Right atrium auricular region (tissue), 2 donors: ENCODE measurements at regions not wholly inside any gene's neighbourhood (a gene's known extent, or its start where the extent isn't known, plus 50 kb on each side); places are given as distances from the start of the nearest gene placed in this dataset.

Source experiments
- DNase-seq: peaks from one replicate; pipeline ENCODE4 v3.0.0-alpha.2; 2019; ENCODE audit warnings: low spot score
- H3K27ac ChIP-seq, 2 donors: fragments of 200-600 bp; sonication (generic); 1 replicate in 1 of 2; 2 replicates in 1 of 2; pipeline ENCODE4 v1.5.1; 2016 to 2019
- H3K27me3 ChIP-seq, 2 donors: fragments of 200-600 bp; sonication (generic); one replicate each; pipeline versions ENCODE4 v1.5.1 to v1.6.0; 2017 to 2019
- H3K36me3 ChIP-seq: fragments of 200-600 bp; sonication (generic); one replicate; pipeline ENCODE4 v1.5.1; 2016
- H3K4me1 ChIP-seq, 2 donors: fragments of 200-600 bp; sonication (generic); one replicate each; pipeline versions ENCODE4 v1.5.1 to v1.6.0; 2017 to 2019
- H3K4me3 ChIP-seq, 2 donors: fragments of 200-600 bp; sonication (generic); 1 replicate in 1 of 2; 2 replicates in 1 of 2; pipeline ENCODE4 v1.5.1; 2017 to 2019; ENCODE audit warnings: mild to moderate bottlenecking in 1 of 2, moderate library complexity in 1 of 2
- H3K9me3 ChIP-seq, 2 donors: fragments of 200-600 bp; sonication (generic); one replicate each; pipeline ENCODE4 v1.5.1; 2019
- CTCF ChIP-seq, 2 donors: fragments of 200-600 bp; sonication (generic); IDR thresholded peaks; one replicate each; pipeline ENCODE4 v1.5.1; 2019; ENCODE audit warnings: antibody characterized with exemption in 2 of 2

- no peak overlapping the region for H3K4me3 ChIP-seq
- H3K4me1 ChIP-seq = no peaks in the 10 kb centered on the region
- no peak overlapping the region for H3K27ac ChIP-seq
- no peak for DNase-seq
- no peak for TF ChIP-seq CTCF (IDR thresholded peaks at IDR 0.05)
- H3K36me3 ChIP-seq = no peaks in the 10 kb centered on the region
- no peaks in the 10 kb centered on the region for H3K27me3 ChIP-seq
- no peaks in the 10 kb centered on the region for H3K9me3 ChIP-seq
Measured at GRCh38 chr4:16387448-16387847, 161.2 kb upstream of the TAPT1 start.

- TF ChIP-seq CTCF (IDR thresholded peaks at IDR 0.05) = no peak
- no peak overlapping the region for H3K27ac ChIP-seq
- H3K4me3 ChIP-seq = no peak overlapping the region
- H3K27me3 ChIP-seq = no peaks in the 10 kb centered on the region
- H3K36me3 ChIP-seq = no peaks in the 10 kb centered on the region
- H3K4me1 ChIP-seq = no peaks in the 10 kb centered on the region
- H3K9me3 ChIP-seq = no peaks in the 10 kb centered on the region
- no peak for DNase-seq
Measured at GRCh38 chr4:16386711-16387320, 160.5 kb upstream of the TAPT1 start.

GRCh38 chr4:16384576-16384975, 158.3 kb upstream of the TAPT1 start:
- Histone ChIP-seq H3K27ac (no peak overlapping the region), H3K4me1 (no peaks in the 10 kb centered on the region), H3K9me3 (no peaks in the 10 kb centered on the region), H3K36me3 (no peaks in the 10 kb centered on the region), H3K4me3 (no peak overlapping the region), H3K27me3 (no peaks in the 10 kb centered on the region)
- TF ChIP-seq CTCF (IDR thresholded peaks at IDR 0.05) = no peak
- DNase-seq = no peak

- TF ChIP-seq CTCF (IDR thresholded peaks at IDR 0.05) = no peak
- no peaks in the 10 kb centered on the region for H3K27me3 ChIP-seq
- H3K27ac ChIP-seq = no peak overlapping the region
- H3K4me3 ChIP-seq = no peak overlapping the region
- no peaks in the 10 kb centered on the region for H3K9me3 ChIP-seq
- H3K4me1 ChIP-seq = no peaks in the 10 kb centered on the region
- H3K36me3 ChIP-seq = no peaks in the 10 kb centered on the region
- DNase-seq = no peak
Measured at GRCh38 chr4:16382571-16382970, 156.3 kb upstream of the TAPT1 start.

- Histone ChIP-seq H3K36me3 (no peaks in the 10 kb centered on the region), H3K4me1 (no peaks in the 10 kb centered on the region), H3K4me3 (no peak overlapping the region), H3K9me3 (no peaks in the 10 kb centered on the region), H3K27me3 (no peaks in the 10 kb centered on the region), H3K27ac (no peak overlapping the region)
- TF ChIP-seq CTCF (IDR thresholded peaks at IDR 0.05) = no peak
- DNase-seq = no peak
Measured at GRCh38 chr4:16377887-16378286, 151.6 kb upstream of the TAPT1 start.

GRCh38 chr4:16365036-16365569, 138.8 kb upstream of the TAPT1 start:
- DNase-seq = no peak
- Histone ChIP-seq H3K36me3 (no peaks in the 10 kb centered on the region), H3K27ac (no peak overlapping the region), H3K9me3 (no peaks in the 10 kb centered on the region), H3K27me3 (no peaks in the 10 kb centered on the region), H3K4me3 (no peak overlapping the region), H3K4me1 (no peaks in the 10 kb centered on the region)
- TF ChIP-seq CTCF (IDR thresholded peaks at IDR 0.05) = no peak
